Skeletal muscle cell (primary cell): ENCODE measurements at regions not wholly inside any gene's neighbourhood (a gene's known extent, or its start where the extent isn't known, plus 50 kb on each side); places are given as distances from the start of the nearest gene placed in this dataset.

ENCODE experiments used
- DNase-seq: peaks from one replicate; pipeline ENCODE4 v3.0.0-alpha.2; 2010; ENCODE audit warnings: low read depth
- H3K4me3 ChIP-seq: 2 replicates; pipeline ENCODE4 v1.5.1; 2011; ENCODE audit warnings: low read depth, mild to moderate bottlenecking, control low read depth, low read length, moderate library complexity

DNA sequence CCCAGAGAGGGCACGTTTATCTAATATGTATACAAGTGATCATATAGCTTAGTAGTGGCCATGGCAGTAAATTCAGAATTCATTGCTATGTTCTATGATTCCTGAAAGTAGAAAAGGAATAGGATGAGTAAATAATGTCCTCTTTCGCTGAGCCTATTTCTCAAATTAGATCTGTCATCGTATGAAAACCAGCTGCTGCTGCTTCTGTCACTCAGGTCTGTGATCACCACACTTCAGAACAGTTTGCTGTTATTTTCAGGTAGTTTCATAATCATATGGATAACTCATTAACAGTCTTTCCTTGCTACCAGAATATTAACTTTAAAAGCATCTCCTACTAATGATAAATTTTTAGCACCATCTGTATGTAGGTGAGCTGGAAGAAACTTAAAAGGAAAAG is 289.1 kb upstream of the AZI2 start:
- H3K4me3 ChIP-seq, result no peak overlapping the region
- no peak for DNase-seq

GRCh38 chr3:28645149-28645548 is 296.5 kb upstream of the AZI2 start:
- DNase-seq, result no peak
- no peak overlapping the region for H3K4me3 ChIP-seq

DNA sequence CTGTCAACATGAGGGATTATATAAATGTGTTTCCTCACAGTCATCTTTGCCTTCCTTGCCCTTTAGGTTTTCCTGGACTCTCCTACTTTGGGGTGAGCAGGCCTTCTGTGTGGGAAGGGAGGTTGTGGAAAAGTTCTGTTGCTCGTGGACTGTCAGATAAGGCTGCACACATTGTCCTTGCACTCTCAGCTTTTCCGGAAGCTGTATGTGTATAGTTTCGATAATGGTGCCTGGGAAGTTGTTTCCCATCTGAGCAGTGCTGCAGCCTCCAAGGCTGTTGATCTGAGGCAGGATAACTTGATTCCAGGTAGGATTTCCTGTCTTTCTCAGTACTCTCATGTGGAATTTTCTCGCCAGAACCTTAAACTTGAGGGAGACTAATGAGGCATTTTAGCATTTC is 297.8 kb upstream of the AZI2 start:
- no peak for DNase-seq
- H3K4me3 ChIP-seq, result no peak overlapping the region

DNA sequence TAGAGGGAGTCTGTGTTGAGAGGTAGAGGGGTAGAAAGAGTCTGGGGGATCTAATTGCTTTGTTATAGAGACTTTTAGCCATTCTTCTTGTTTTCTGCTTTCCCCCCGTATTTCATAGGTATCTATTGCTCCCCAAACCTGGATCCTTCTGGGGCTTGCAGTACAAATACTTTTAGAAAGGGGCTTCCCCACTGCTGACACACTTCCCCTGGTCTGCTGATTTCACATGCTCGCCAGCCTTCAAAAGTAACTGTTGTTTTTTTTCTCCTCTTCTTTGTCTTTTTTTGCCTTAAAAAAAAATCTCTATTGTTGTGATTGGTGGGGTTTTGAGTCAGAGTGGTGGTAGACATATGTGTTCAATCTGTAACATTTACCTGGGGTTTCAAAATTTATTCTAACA is 300.6 kb upstream of the AZI2 start:
- no peak for DNase-seq
- H3K4me3 ChIP-seq, result no peak overlapping the region

DNA sequence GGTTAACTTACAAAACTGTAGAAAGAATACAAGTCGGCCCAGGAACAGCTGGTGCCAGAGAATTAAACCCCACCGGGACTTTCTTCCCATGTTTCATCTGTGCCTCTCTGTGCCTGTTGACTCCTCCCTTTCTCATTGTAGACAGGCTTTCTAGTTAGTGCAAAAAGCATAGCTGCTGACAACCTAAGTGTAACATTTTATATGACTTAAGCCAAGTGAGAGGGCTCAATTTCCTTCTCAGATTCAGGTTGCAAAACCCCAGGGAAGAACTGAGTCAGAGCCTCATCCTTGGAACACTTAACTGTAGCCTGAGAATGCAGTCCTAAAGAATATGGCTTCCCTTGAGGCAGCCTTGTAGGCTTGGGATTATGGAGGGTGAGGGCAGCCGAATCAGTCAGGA is 302.5 kb upstream of the AZI2 start:
- H3K4me3 ChIP-seq, result no peak overlapping the region
- DNase-seq, result peak; percentile 67

GRCh38 chr3:28664123-28664522 is 315.5 kb upstream of the AZI2 start:
- no peak for DNase-seq
- no peak overlapping the region for H3K4me3 ChIP-seq

- no peak overlapping the region for H3K4me3 ChIP-seq
- peak; percentile 6 for DNase-seq
Measured at GRCh38 chr3:28667646-28668621, 319.3 kb upstream of the AZI2 start.

DNA sequence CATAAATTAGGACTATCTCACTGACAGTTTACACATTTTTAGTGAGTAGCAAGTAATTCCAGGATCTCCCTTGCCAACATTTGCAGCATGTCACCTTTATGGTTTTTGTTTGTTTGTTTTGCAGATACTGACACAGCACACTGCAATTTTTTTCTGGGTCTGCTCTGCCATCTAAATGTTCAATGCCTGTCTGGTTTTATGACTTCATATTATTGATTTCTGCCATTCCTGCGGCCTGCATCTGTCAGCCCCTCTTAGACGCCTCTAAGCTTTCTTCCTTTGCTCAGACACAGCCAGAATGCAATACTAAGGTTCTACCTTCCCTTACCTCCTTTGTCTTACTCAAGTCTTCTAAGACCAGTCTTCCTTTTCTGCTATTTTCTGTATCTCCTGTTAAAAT is 321.2 kb upstream of the AZI2 start:
- H3K4me3 ChIP-seq, result no peak overlapping the region
- DNase-seq, result no peak

- DNase-seq, result no peak
- no peak overlapping the region for H3K4me3 ChIP-seq
Measured at GRCh38 chr3:28672406-28672805, 323.8 kb upstream of the AZI2 start.

DNA sequence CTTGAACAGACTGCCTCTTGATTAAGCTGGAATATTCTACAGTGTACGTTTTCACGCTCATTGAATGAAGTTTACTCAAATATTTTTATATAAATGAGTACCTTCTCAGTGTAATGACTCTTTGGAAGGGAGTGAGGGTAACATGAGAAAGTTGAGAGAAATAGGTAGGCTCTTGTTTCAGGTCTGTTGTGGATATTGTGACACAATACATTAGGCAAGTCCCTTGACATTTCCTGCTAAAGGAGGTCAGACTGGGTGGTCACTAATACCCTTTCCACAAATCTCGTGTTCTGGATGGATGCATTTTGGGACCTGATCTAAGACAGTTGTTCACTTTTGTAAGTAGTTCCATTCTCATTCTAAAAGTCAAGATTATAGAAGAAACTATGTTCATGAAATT is 324.8 kb upstream of the AZI2 start:
- no peak overlapping the region for H3K4me3 ChIP-seq
- no peak for DNase-seq

DNA sequence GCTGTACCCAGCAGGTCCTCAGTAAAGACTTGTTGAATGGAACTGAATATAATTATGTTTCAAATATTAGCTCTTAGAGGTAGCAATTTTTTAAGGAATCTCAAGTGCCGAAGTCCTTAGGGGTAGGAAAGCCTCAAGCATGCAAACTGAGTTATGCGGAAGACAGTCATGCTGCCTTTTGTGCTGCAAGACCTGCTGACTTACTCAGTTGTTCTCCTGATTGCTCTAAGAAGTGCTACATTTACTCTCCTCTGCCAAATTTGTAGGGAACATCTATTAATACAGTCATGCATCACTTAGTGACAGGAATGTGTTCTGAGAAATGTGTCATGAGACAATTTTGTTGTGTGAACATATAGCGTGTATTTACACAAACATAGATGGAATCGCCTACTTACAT is 325.6 kb upstream of the AZI2 start:
- DNase-seq, result no peak
- no peak overlapping the region for H3K4me3 ChIP-seq

DNA sequence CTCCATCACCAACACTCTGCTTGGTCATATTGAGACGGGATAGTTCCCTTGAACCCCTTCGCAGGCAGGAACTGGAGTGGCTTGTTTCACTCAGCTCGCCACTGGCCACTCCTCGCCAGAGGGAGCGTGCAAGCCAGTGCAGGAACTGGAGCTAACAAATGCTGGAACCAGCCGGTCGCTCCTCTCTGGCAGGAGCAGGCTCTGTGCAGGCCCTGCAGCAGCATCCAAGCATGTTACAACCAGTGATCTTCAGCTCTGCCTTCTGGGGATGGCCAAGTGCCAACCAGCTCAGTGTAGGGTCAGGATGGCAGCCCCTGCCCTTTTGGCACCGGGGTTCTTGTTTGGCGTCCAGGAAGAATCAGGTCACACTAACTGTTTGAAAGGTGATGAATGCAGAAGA is 329.0 kb upstream of the AZI2 start:
- no peak for DNase-seq
- H3K4me3 ChIP-seq, result no peak overlapping the region

- DNase-seq, result no peak
Measured at GRCh38 chr3:28678086-28678485, 329.5 kb upstream of the AZI2 start.

DNA sequence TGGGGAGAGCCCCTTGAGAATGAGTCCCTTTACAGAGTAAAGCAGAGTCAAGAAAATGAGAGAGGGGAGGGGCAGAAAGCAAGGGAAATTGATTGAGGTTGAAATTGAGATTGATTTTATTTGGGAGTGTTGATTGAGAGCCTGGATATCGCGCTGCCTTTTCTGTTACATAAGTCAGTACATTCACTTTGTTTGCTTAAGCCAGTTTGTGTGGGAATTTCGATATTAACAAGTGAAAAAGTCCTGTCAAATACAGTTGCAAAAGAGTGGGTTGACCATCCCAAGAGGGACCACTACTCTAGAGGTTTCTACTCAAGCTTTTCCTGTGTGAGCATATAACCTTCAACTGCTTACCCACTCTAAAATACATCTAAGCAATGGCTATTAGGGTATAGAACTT is 331.4 kb upstream of the AZI2 start:
- DNase-seq, result no peak
- no peak overlapping the region for H3K4me3 ChIP-seq

More at GRCh38 chr3:28678086-28678485, 329.5 kb upstream of the AZI2 start:
- H3K4me3 ChIP-seq, result no peak overlapping the region

- H3K4me3 ChIP-seq, result no peak overlapping the region
- DNase-seq, result no peak
Measured at GRCh38 chr3:28682121-28682520, 333.5 kb upstream of the AZI2 start.

DNA sequence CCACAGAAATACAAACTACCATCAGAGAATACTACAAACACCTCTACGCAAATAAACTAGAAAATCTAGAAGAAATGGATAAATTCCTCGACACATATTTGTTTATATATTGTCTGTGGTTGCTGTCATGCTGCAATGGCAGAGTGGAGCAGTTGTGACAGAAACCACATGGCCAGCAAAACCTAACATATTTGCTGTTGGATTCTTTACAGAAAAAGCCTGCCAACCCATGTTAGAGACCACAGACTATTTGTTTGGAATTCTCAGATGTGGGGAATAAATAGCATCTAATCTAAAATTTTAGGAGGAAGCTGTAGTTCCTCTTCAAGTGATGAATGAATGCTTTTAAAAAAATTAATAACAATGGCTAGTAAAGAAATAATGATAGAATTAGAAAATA is 341.6 kb upstream of the AZI2 start:
- no peak overlapping the region for H3K4me3 ChIP-seq
- no peak for DNase-seq

DNA sequence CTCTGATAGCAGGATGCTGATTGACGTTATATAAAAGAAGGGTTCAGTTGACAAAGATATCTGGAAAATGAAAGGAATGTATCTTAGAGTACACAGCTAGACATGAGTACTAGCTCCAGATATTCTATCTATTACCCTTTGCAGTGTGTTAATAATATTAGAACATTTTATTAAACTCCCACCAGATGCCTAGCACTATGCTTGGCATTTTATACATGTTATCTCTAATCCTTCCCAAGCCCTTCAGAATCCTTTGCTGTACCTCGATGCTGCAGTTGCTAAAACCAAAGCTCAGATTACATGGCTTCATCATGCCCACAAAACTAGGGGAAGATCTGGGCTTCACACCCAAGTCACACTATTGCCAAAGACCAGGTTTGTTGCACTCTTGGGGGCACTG is 350.1 kb upstream of the AZI2 start:
- H3K4me3 ChIP-seq, result no peak overlapping the region
- DNase-seq, result no peak

- no peak for DNase-seq
- H3K4me3 ChIP-seq, result no peak overlapping the region
Measured at GRCh38 chr3:28699283-28699682, 350.7 kb upstream of the AZI2 start.

DNA sequence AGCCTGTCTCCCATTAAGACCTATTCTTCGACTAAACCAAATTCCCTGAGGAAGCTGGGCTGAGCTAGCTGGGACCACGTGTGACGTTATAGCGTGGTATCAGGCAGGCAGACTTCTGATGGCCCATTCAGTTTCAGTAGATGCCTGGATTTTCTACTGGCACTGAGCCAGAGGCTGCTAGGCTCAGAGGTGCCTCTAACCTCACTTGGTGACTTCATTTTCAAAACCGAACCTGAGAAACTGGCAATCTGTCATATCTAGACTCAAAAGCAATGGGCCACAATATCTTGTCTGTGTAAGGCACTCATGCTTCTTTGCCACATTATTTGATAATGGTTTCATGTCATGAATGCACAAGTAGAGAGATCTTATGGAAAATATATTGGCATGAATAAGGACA is 352.1 kb upstream of the AZI2 start:
- DNase-seq, result no peak
- H3K4me3 ChIP-seq, result no peak overlapping the region

DNA sequence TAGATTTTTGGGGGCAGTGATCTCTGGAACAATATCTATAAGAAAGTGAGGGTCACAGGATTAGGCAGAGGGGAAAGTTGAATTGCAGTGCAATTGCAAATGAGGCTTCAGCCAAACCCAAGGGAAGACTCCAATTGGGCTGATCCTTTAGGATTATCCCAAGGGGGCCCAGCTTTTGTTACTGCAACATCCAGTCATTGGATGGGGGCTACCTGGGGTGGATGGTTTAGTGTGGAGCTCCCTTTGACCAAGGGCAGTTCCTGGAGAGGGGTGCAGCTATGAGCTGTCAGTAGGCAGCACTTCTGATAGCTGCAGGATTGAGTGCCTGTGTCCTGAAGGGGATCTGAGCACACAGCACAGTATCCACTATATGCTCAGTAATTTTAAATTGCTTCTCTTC is 355.2 kb upstream of the AZI2 start:
- no peak for DNase-seq
- no peak overlapping the region for H3K4me3 ChIP-seq

- no peak overlapping the region for H3K4me3 ChIP-seq
- no peak for DNase-seq
Measured at GRCh38 chr3:28711293-28711692, 362.7 kb upstream of the AZI2 start.
